Ascending aorta (tissue), 2 donors: ENCODE measurements at regions not wholly inside any gene's neighbourhood (a gene's known extent, or its start where the extent isn't known, plus 50 kb on each side); places are given as distances from the start of the nearest gene placed in this dataset.
"Not testable (repeated sequence)": the region's sequence is repeated elsewhere in the genome, so short reads cannot be mapped to it uniquely, and the experiment has no call there.

ENCODE experiments used
- DNase-seq, 2 donors: peaks; one replicate each; pipeline ENCODE4 v3.0.0-alpha.2; 2019; ENCODE audit warnings: low spot score in 2 of 2
- H3K27ac ChIP-seq, 2 donors: fragments of 200-600 bp; sonication (generic); one replicate each; pipeline ENCODE4 v1.5.1; 2016 to 2017; ENCODE audit warnings: mild to moderate bottlenecking in 1 of 2
- H3K27me3 ChIP-seq: fragments of 200-600 bp; sonication (generic); one replicate; pipeline ENCODE4 v1.5.1; 2017
- H3K36me3 ChIP-seq, 2 donors: fragments of 200-600 bp; sonication (generic); one replicate each; pipeline ENCODE4 v1.5.1; 2016
- H3K4me1 ChIP-seq, 2 donors: fragments of 200-600 bp; sonication (generic); one replicate each; pipeline ENCODE4 v1.5.1; 2016 to 2017; ENCODE audit warnings: mild to moderate bottlenecking in 1 of 2
- H3K4me3 ChIP-seq, 2 donors: fragments of 200-600 bp; sonication (generic); one replicate each; pipeline ENCODE4 v1.5.1; 2016 to 2017; ENCODE audit warnings: mild to moderate bottlenecking in 1 of 2
- H3K9me3 ChIP-seq, 2 donors: fragments of 200-600 bp; sonication (generic); one replicate each; pipeline ENCODE4 v1.5.1; 2016
- CTCF ChIP-seq, 3 experiments: fragments of 200-600 bp in 2 of 3; fragments of 450-650 bp in 1 of 3; sonication (generic) in 2 of 3; IDR thresholded peaks; one replicate each; pipeline ENCODE4 v1.5.1; 2016 to 2019; ENCODE audit warnings: antibody characterized with exemption in 3 of 3, mild to moderate bottlenecking in 1 of 3, moderate library complexity in 1 of 3
- intact Hi-C: fragments of 100-400 bp; cut with DNase I; formaldehyde crosslinking; loops from one replicate; pipeline ENCODE4 v1.15.1; 2023

GRCh38 chrX:97909245-97909644 lies 1025.5 kb downstream of the RPA4 start:
- Histone ChIP-seq H3K27me3 (no peaks in the 10 kb centered on the region), H3K4me1 (no peaks in the 10 kb centered on the region), H3K9me3 (peaks cover 0 to 4% of the 10 kb centered on the region in 2 donors), H3K4me3 (no peak overlapping the region), H3K36me3 (no peaks in the 10 kb centered on the region), H3K27ac (no peak overlapping the region)
- DNase-seq = no peak
- intact Hi-C loops = no loop called here
- no peak for TF ChIP-seq CTCF (IDR thresholded peaks at IDR 0.05)

DNA sequence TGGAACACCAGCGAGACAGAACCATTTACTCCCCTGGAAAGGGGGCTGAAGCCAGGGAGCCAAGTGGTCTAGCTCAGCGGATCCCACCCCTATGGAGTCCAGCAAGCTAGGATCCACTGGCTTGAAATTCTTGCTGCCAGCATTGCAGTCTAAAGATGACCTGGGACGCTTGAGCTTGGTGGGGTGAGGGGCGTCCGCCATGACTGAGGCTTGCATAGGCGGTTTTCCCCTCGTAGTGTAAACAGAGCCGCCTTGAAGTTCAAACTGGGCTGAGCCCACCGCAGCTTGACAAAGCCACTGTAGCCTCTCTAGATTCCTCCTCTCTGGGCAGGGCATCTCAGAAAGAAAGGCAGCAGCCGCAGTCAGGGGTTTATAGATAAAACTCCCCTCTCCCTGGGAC lies 1031.7 kb downstream of the RPA4 start:
- H3K9me3 ChIP-seq, DNase-seq, H3K27ac ChIP-seq, intact Hi-C loops, H3K36me3 ChIP-seq, H3K4me3 ChIP-seq, H3K4me1 ChIP-seq, H3K27me3 ChIP-seq: not testable (repeated sequence)

DNA sequence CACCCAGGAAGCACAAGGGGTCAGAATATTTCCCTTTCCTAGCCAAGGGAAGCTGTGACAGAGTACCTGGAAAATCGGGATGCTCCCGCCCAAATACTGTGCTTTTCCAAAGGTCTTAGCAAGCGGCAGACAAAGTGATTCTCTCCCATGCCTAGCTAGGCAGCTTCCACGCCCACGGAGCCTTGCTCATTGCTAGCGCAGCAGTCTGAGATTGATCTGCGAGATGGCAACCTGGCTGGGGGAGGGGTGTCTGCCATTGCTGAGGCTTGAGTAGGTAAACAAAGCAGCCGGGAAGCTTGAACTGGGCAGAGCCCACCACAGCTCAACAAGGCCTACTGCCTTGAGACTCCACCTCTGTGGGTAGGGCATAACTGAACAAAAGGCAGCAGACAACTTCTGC lies 1037.5 kb downstream of the RPA4 start:
- intact Hi-C loops, H3K9me3 ChIP-seq, H3K27ac ChIP-seq, H3K4me1 ChIP-seq, H3K36me3 ChIP-seq, H3K4me3 ChIP-seq, H3K27me3 ChIP-seq, DNase-seq: not testable (repeated sequence)

DNA sequence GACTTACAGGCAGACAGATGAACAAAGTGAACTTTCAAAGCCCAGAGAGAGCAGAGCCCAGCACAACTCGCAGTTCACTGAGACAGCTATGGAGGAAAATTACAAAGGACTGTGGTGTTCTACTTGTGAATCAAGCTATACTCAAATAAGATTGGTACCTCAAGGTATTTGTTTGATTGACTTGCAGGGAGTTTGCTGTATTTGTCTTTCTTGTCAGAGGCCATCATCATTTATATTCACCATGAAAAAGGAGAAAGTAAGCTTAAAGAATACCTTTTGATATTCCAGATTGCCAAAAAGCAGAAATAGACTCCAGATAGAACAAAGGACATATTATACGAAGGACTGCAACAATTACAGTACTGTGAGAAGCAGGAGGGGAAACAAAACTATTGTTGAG lies 1047.9 kb downstream of the RPA4 start:
- intact Hi-C loops = no loop called here
- TF ChIP-seq CTCF (IDR thresholded peaks at IDR 0.05) = no peak
- Histone ChIP-seq H3K27me3 (no peaks in the 10 kb centered on the region), H3K36me3 (no peaks in the 10 kb centered on the region), H3K4me1 (no peaks in the 10 kb centered on the region), H3K27ac (no peak overlapping the region), H3K4me3 (no peak overlapping the region), H3K9me3 (no peaks in the 10 kb centered on the region)
- DNase-seq = no peak

- H3K27me3 ChIP-seq = no peaks in the 10 kb centered on the region
- H3K27ac ChIP-seq = no peak overlapping the region
- H3K4me1 ChIP-seq = no peaks in the 10 kb centered on the region
- no peak for TF ChIP-seq CTCF (IDR thresholded peaks at IDR 0.05)
- no peaks in the 10 kb centered on the region for H3K36me3 ChIP-seq
- no peaks in the 10 kb centered on the region for H3K9me3 ChIP-seq
- H3K4me3 ChIP-seq = no peak overlapping the region
- intact Hi-C loops = no loop called here
- DNase-seq = no peak
These were observed 1052.6 kb downstream of the RPA4 start for GRCh38 chrX:97936296-97936695.

GRCh38 chrX:97938706-97939105 lies 1055.0 kb downstream of the RPA4 start:
- Histone ChIP-seq H3K4me1 (no peaks in the 10 kb centered on the region), H3K4me3 (no peak overlapping the region), H3K36me3 (no peaks in the 10 kb centered on the region), H3K27me3 (no peaks in the 10 kb centered on the region), H3K9me3 (no peaks in the 10 kb centered on the region), H3K27ac (no peak overlapping the region)
- intact Hi-C loops = no loop called here
- DNase-seq = no peak
- no peak for TF ChIP-seq CTCF (IDR thresholded peaks at IDR 0.05)

- Histone ChIP-seq H3K36me3 (no peaks in the 10 kb centered on the region), H3K4me1 (no peaks in the 10 kb centered on the region), H3K9me3 (no peaks in the 10 kb centered on the region), H3K27ac (no peak overlapping the region), H3K27me3 (no peaks in the 10 kb centered on the region), H3K4me3 (no peak overlapping the region)
- intact Hi-C loops = no loop called here
- TF ChIP-seq CTCF (IDR thresholded peaks at IDR 0.05) = no peak
- DNase-seq = no peak
These were observed 1084.9 kb downstream of the RPA4 start for GRCh38 chrX:97968376-97969163.
